HCT116 (cell line): ENCODE measurements at regions not wholly inside any gene's neighbourhood (a gene's known extent, or its start where the extent isn't known, plus 50 kb on each side); places are given as distances from the start of the nearest gene placed in this dataset.

Experiments used
- ATAC-seq: fragments of 200-7000 bp; cut with Tn5 transposase; 2 replicates; pipeline ENCODE4 v1.9.1; 2020; ENCODE audit warnings: mild to moderate bottlenecking, moderate library complexity
- BruUV-seq: library from RNA; stranded (reverse); fragments of 400-500 nt; replicated peaks from 2 replicates; lab custom pipeline; 2021; lab: Mats Ljungman, UMichigan
- CTCF ChIA-PET: fragments of 300-600 bp; sonication (Branson Sonifier 250); formaldehyde crosslinking; loops from one replicate; lab custom pipeline; 2021; ENCODE audit warnings: antibody characterized with exemption; lab: Charles Lee
- POLR2A ChIA-PET: fragments of 300-600, 350-600 bp; sonication (Branson Sonifier 250); formaldehyde crosslinking; loops from one replicate; lab custom pipeline; 2021; ENCODE audit warnings: antibody characterized with exemption; lab: Charles Lee
- RAD21 ChIA-PET, 2 experiments: fragments of 300-600 bp; sonication (Branson Sonifier 250); formaldehyde crosslinking; loops; one replicate each; lab custom pipeline; 2023; ENCODE audit warnings: low total read pairs in 2 of 2; ENCODE audit not compliant: uncharacterized antibody in 2 of 2, unreplicated experiment in 2 of 2, low non-redundant PET in 1 of 2; lab: Charles Lee
- DNase-seq: peaks from one replicate; pipeline ENCODE4 v3.0.0-alpha.2; 2010; ENCODE audit warnings: low read depth, low spot score
- H2AFZ ChIP-seq: fragments of 200-600 bp; shearing (Covaris generic), sonication (generic); 2 replicates; pipeline ENCODE4 v1.6.1; 2017; ENCODE audit warnings: low read depth, mixed run types, mixed read lengths, antibody characterized with exemption, low read length; ENCODE audit not compliant: poor library complexity, severe bottlenecking
- H3K27ac ChIP-seq: 2 replicates; pipeline ENCODE4 v1.5.1; 2012; ENCODE audit warnings: low read depth, low read length
- H3K27me3 ChIP-seq: fragments of 200-600 bp; sonication (generic); 2 replicates; pipeline ENCODE4 v1.6.1; 2016; ENCODE audit warnings: mixed run types, low read length, mixed read lengths; ENCODE audit not compliant: insufficient read depth
- H3K36me3 ChIP-seq, 2 experiments: fragments of 200-500 bp in 1 of 2; fragments of 200-600 bp in 1 of 2; sonication (Bioruptor generic) in 1 of 2; sonication (generic) in 1 of 2; 2 replicates each; pipeline versions ENCODE4 v1.5.1 to v1.6.1; 2014 to 2016; ENCODE audit warnings: low read length in 2 of 2, inconsistent platforms in 1 of 2, mixed read lengths in 1 of 2, mixed run types in 1 of 2; ENCODE audit not compliant: insufficient read depth in 2 of 2, control insufficient read depth in 1 of 2
- H3K4me1 ChIP-seq, 2 experiments: fragments of 200-600 bp in 1 of 2; sonication (generic) in 1 of 2; 2 replicates each; pipeline versions ENCODE4 v1.5.1 to v1.6.1; 2012 to 2017; ENCODE audit warnings: low read length in 2 of 2, inconsistent platforms in 1 of 2, mild to moderate bottlenecking in 1 of 2, mixed read lengths in 1 of 2, mixed run types in 1 of 2, moderate library complexity in 1 of 2; ENCODE audit not compliant: insufficient read depth in 2 of 2, control insufficient read depth in 1 of 2
- H3K4me2 ChIP-seq: fragments of 200-600 bp; sonication (generic); 2 replicates; pipeline ENCODE4 v1.6.1; 2017; ENCODE audit warnings: mixed run types, low read length, mixed read lengths
- H3K4me3 ChIP-seq, 2 experiments: fragments of 200-600 bp in 1 of 2; sonication (generic) in 1 of 2; replicated peaks in 1 of 2; 2 replicates each; pipeline ENCODE4 v1.5.1; 2011 to 2016; ENCODE audit warnings: low read length in 2 of 2, control low read depth in 1 of 2, low read depth in 1 of 2, mild to moderate bottlenecking in 1 of 2, mixed read lengths in 1 of 2, mixed run types in 1 of 2
- H3K79me2 ChIP-seq: fragments of 200-600 bp; sonication (generic); 2 replicates; pipeline ENCODE4 v1.6.1; 2017; ENCODE audit warnings: mild to moderate bottlenecking, mixed run types, low read length, moderate library complexity, mixed read lengths; ENCODE audit not compliant: insufficient read depth
- H3K9ac ChIP-seq: fragments of 200-600 bp; sonication (generic); 2 replicates; pipeline ENCODE4 v1.6.1; 2016; ENCODE audit warnings: low read length, mixed read lengths
- H3K9me2 ChIP-seq: fragments of 200-600 bp; sonication (generic), shearing (Covaris generic); 2 replicates; pipeline ENCODE4 v1.6.1; 2017; ENCODE audit warnings: mixed run types, mild to moderate bottlenecking, moderate library complexity; ENCODE audit not compliant: insufficient read depth
- H3K9me3 ChIP-seq, 2 experiments: fragments of 200-500 bp in 1 of 2; fragments of 200-600 bp in 1 of 2; sonication (Bioruptor generic) in 1 of 2; sonication (generic) in 1 of 2; 2 replicates each; pipeline ENCODE4 v1.6.1; 2014 to 2017; ENCODE audit warnings: low read length in 2 of 2, mixed read lengths in 2 of 2, inconsistent platforms in 1 of 2, low read depth in 1 of 2, mild to moderate bottlenecking in 1 of 2, mixed run types in 1 of 2, moderate library complexity in 1 of 2; ENCODE audit not compliant: control insufficient read depth in 1 of 2, insufficient read depth in 1 of 2
- H4K20me1 ChIP-seq: fragments of 200-600 bp; sonication (generic), shearing (Covaris generic); 2 replicates; pipeline ENCODE4 v1.6.1; 2017; ENCODE audit warnings: mixed run types, mild to moderate bottlenecking, moderate library complexity; ENCODE audit not compliant: insufficient read depth
- CTCF ChIP-seq, 3 experiments: fragments of 200-600 bp in 1 of 3; sonication (generic) in 1 of 3; IDR thresholded peaks in 2 of 3; conservative IDR thresholded peaks in 1 of 3; 2 replicates each; pipeline ENCODE4 v1.5.1; 2012 to 2017; ENCODE audit warnings: low read depth in 2 of 3, low read length in 2 of 3, antibody characterized with exemption in 1 of 3, borderline replicate concordance in 1 of 3, control low read depth in 1 of 3, mild to moderate bottlenecking in 1 of 3, mixed read lengths in 1 of 3, mixed run types in 1 of 3, moderate library complexity in 1 of 3; ENCODE audit not compliant: insufficient read depth in 1 of 3
- EGR1 ChIP-seq: IDR thresholded peaks from 2 replicates; pipeline ENCODE4 v1.6.1; 2012; ENCODE audit warnings: low read depth
- EZH2phosphoT487 ChIP-seq: fragments of 200-600 bp; IDR thresholded peaks from 2 replicates; pipeline ENCODE4 v1.6.1; 2018; ENCODE audit warnings: antibody characterized with exemption, borderline replicate concordance
- REST ChIP-seq: IDR thresholded peaks from 2 replicates; pipeline ENCODE4 v1.6.1; 2012; ENCODE audit warnings: low read depth
- intact Hi-C: fragments of 100-400 bp; cut with micrococcal nuclease; formaldehyde crosslinking; loops from 2 replicates; pipeline ENCODE4 v1.10.0; 2022

- Histone ChIP-seq H3K79me2 (no peaks in the 10 kb centered on the region), H3K4me1 (peaks cover 0 to 15% of the 10 kb centered on the region in 2 experiments; a peak in 2 of 4 replicates), H3K27ac (no peak overlapping the region), H4K20me1 (no peaks in the 10 kb centered on the region), H3K4me2 (no peak overlapping the region), H3K9me2 (no peaks in the 10 kb centered on the region), H3K9ac (no peak overlapping the region)
- RAD21 ChIA-PET = no interaction called here
- BruUV-seq = no TSS peak
- CTCF ChIA-PET = no interaction called here
- intact Hi-C loops = no loop called here
- TF ChIP-seq EZH2phosphoT487 (no peak), CTCF (IDR thresholded peaks at IDR 0.05 in 2 of 3, conservative IDR thresholded peaks at IDR 0.05 in 1 of 3; ENCODE audit: borderline replicate concordance in 1 of 3, insufficient read depth in 1 of 3, low read depth in 2 of 3, low read length in 2 of 3) (no peak), REST (no peak), EGR1 (no peak)
- TF ChIP-seq, all 23 proteins: peak for 0
- ATAC-seq (no peak), DNase-seq (no peak)
- no peaks in the 10 kb centered on the region for H3K27me3 ChIP-seq
- no peak overlapping the region for H2AFZ ChIP-seq
- no peaks in the 10 kb centered on the region for H3K9me3 ChIP-seq
- no peaks in the 10 kb centered on the region for H3K36me3 ChIP-seq
- H3K4me3 ChIP-seq = no peak overlapping the region
- POLR2A ChIA-PET = no interaction called here
Measured at GRCh38 chr5:135228222-135228621, 170.8 kb downstream of the MACROH2A1 start.
